HepG2 (cell line): ENCODE measurements at regions not wholly inside any gene's neighbourhood (a gene's known extent, or its start where the extent isn't known, plus 50 kb on each side); places are given as distances from the start of the nearest gene placed in this dataset.
A peak's percentile ranks its signal among the peaks of the same experiment; 100 is the strongest.

Experiments
- ATAC-seq: fragments of 200-7000 bp; cut with Tn5 transposase; 3 replicates; pipeline ENCODE4 v1.9.1; 2020; ENCODE audit warnings: mild to moderate bottlenecking, moderate library complexity
- BruUV-seq: library from RNA; stranded (reverse); fragments of 400-500 nt; replicated peaks from 2 replicates; lab custom pipeline; 2021; lab: Mats Ljungman, UMichigan
- CTCF ChIA-PET: fragments of 300-600 bp; formaldehyde crosslinking; extraction: SDS; loops from one replicate; lab custom pipeline; 2021; ENCODE audit warnings: low total read pairs, inconsistent platforms, low intra/inter-chr PET ratio; lab: Yijun Ruan, JAX
- POLR2A ChIA-PET: fragments of 350-600 bp; sonication (Branson Sonifier 250); formaldehyde crosslinking; loops from one replicate; lab custom pipeline; 2020; ENCODE audit warnings: antibody characterized with exemption, inconsistent platforms; lab: Yijun Ruan, JAX
- DNase-seq: peaks from one replicate; pipeline ENCODE4 v3.0.0-alpha.2; 2015; ENCODE audit warnings: low spot score
- FAIRE-seq: peaks from 3 replicates; lab custom pipeline; 2011; peaks lifted over from hg19 to GRCh38; lab: Jason Lieb, UNC
- H2AFZ ChIP-seq: one replicate; pipeline ENCODE4 v1.6.1; 2011; ENCODE audit warnings: low read length, inconsistent platforms
- H3K27ac ChIP-seq: fragments of 300-600 bp; 3 replicates; pipeline ENCODE4 v1.8.0; 2011; ENCODE audit warnings: mixed run types, mild to moderate bottlenecking, mixed read lengths, low read length, inconsistent platforms; ENCODE audit not compliant: insufficient read depth; ENCODE audit errors: extremely low read length
- H3K27me3 ChIP-seq, 2 experiments: fragments of 200-600 bp in 1 of 2; 2 replicates in 1 of 2; 3 replicates in 1 of 2; pipeline versions ENCODE4 v1.6.0 to v1.8.0; 2011; ENCODE audit warnings: low read length in 2 of 2, mild to moderate bottlenecking in 2 of 2, moderate library complexity in 2 of 2, inconsistent platforms in 1 of 2; ENCODE audit not compliant: insufficient read depth in 2 of 2, control insufficient read depth in 1 of 2
- H3K36me3 ChIP-seq, 2 experiments: fragments of 200-600 bp in 1 of 2; replicated peaks in 1 of 2; 2 replicates in 1 of 2; 3 replicates in 1 of 2; pipeline versions ENCODE4 v1.5.1 to v1.8.0; 2011; ENCODE audit warnings: low read length in 2 of 2, inconsistent platforms in 1 of 2; ENCODE audit not compliant: insufficient read depth in 2 of 2, control insufficient read depth in 1 of 2
- H3K4me1 ChIP-seq: 2 replicates; pipeline ENCODE4 v1.5.1; 2012; ENCODE audit warnings: low read length, inconsistent platforms; ENCODE audit not compliant: insufficient read depth
- H3K4me2 ChIP-seq: 2 replicates; pipeline ENCODE4 v1.6.0; 2011; ENCODE audit warnings: low read depth, low read length, inconsistent platforms
- H3K4me3 ChIP-seq, 3 experiments: fragments of 200-600 bp in 1 of 3; sonication (generic), shearing (Covaris generic) in 1 of 3; replicated peaks in 1 of 3; 2 replicates each; pipeline ENCODE4 v1.5.1; 2011 to 2016; ENCODE audit warnings: low read length in 3 of 3, inconsistent platforms in 2 of 3, low read depth in 2 of 3, mild to moderate bottlenecking in 2 of 3, control low read depth in 1 of 3, mixed read lengths in 1 of 3; ENCODE audit not compliant: insufficient read depth in 1 of 3
- H3K79me2 ChIP-seq: one replicate; pipeline ENCODE4 v1.6.1; 2011; ENCODE audit warnings: low read length, inconsistent platforms; ENCODE audit not compliant: insufficient read depth
- H3K9ac ChIP-seq: 2 replicates; pipeline ENCODE4 v1.6.0; 2011; ENCODE audit warnings: mild to moderate bottlenecking, low read depth, low read length, inconsistent platforms; ENCODE audit not compliant: insufficient read depth
- H3K9me3 ChIP-seq: 2 replicates; pipeline ENCODE4 v1.5.1; 2012; ENCODE audit warnings: mild to moderate bottlenecking, low read length
- H4K20me1 ChIP-seq: 2 replicates; pipeline ENCODE4 v1.6.0; 2011; ENCODE audit warnings: inconsistent platforms, mild to moderate bottlenecking, low read length, moderate library complexity; ENCODE audit not compliant: insufficient read depth
- BORCS8-MEF2B ChIP-seq: sonication (generic); formaldehyde crosslinking; IDR thresholded peaks from 2 replicates; pipeline ENCODE4 v1.8.0; 2022; ENCODE audit warnings: mild to moderate bottlenecking, missing genetic modification reagents
- CEBPG ChIP-seq: IDR thresholded peaks from 2 replicates; pipeline ENCODE4 v1.6.1; 2016
- GATA4 ChIP-seq: sonication (generic); IDR thresholded peaks from 2 replicates; pipeline ENCODE4 v1.6.1; 2016; ENCODE audit warnings: antibody characterized with exemption, low read depth, borderline replicate concordance
- HOXD1 ChIP-seq: sonication (generic); formaldehyde crosslinking; IDR thresholded peaks from 2 replicates; pipeline ENCODE4 v1.5.0; 2020; ENCODE audit warnings: missing genetic modification reagents
- KDM5B ChIP-seq: sonication (generic); formaldehyde crosslinking; IDR thresholded peaks from 2 replicates; pipeline ENCODE4 v1.4.0; 2020; ENCODE audit warnings: missing genetic modification reagents, mild to moderate bottlenecking, borderline replicate concordance
- ZNF446 ChIP-seq: sonication (generic); formaldehyde crosslinking; IDR thresholded peaks from 2 replicates; pipeline ENCODE4 v1.5.0; 2020; ENCODE audit warnings: mild to moderate bottlenecking, missing genetic modification reagents
- ZSCAN31 ChIP-seq: sonication (generic); formaldehyde crosslinking; IDR thresholded peaks from 2 replicates; pipeline ENCODE4 v1.5.0; 2020; ENCODE audit warnings: low read depth, mild to moderate bottlenecking, missing genetic modification reagents
- ZSCAN9 ChIP-seq: IDR thresholded peaks from 2 replicates; pipeline ENCODE4 v1.6.1; 2016; ENCODE audit warnings: borderline replicate concordance
- WGBS: methylation state at CpG from one replicate; pipeline ENCODE4 v1.1.6; 2017; ENCODE audit warnings: low lambda C conversion rate; 5-methylcytosine and 5-hydroxymethylcytosine counted together
- in situ Hi-C: cut with HindIII; loops from 2 replicates; pipeline ENCODE4 v1.10.0; 2017; ENCODE audit warnings: low pct_unique_long_range_greater_than_20kb; ENCODE audit not compliant: extremely low pct_ligation_motif_present
- intact Hi-C: fragments of 100-400 bp; cut with micrococcal nuclease; formaldehyde crosslinking; loops from one replicate; pipeline ENCODE4 v1.10.0; 2022; ENCODE audit not compliant: unreplicated experiment
- TF ChIP-seq, protein P1 (sequence below): fragments of 450-650 bp; IDR thresholded peaks from 2 replicates; pipeline ENCODE4 v1.6.1; 2016
- TF ChIP-seq, protein P2 (sequence below): IDR thresholded peaks from 2 replicates; pipeline ENCODE4 v1.6.1; 2016

DNA sequence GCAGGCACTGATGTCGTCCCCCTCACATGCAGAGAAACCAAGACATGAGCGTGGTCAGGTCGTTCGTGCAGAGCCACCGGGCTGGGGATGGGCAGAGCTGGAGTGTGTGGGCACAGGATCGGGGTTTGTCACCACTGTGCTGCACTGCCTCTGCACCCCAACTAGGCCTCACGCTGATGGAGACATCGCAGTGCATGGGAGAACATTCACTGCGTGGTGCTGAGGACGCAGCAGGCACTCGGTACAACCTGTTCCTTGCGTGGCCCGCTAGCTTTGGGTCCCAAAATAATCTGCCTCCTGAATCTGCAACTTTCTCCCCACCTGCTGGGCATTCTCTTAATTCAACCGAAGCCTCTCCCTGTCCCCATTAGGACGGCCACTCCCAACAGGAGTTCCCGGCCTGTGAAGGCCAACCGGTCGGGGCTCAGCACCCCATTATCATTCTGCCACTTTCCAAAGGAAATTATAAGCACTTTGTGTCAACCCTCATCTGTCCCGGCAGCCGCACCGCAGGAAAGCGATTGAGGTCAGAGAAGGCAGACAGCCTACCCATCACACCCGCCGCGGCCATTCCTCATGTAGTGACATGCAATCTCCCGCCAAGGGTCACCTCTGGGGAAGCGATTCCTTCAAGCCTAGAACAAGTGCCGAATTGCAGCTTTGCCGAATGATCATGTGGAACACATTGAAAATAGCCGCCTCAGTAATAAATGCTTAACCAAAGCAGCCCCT, 490.4 kb downstream of the MN1 start (continued):
- no peak for TF ChIP-seq BORCS8-MEF2B (CRISPR knock-in tag)

DNA sequence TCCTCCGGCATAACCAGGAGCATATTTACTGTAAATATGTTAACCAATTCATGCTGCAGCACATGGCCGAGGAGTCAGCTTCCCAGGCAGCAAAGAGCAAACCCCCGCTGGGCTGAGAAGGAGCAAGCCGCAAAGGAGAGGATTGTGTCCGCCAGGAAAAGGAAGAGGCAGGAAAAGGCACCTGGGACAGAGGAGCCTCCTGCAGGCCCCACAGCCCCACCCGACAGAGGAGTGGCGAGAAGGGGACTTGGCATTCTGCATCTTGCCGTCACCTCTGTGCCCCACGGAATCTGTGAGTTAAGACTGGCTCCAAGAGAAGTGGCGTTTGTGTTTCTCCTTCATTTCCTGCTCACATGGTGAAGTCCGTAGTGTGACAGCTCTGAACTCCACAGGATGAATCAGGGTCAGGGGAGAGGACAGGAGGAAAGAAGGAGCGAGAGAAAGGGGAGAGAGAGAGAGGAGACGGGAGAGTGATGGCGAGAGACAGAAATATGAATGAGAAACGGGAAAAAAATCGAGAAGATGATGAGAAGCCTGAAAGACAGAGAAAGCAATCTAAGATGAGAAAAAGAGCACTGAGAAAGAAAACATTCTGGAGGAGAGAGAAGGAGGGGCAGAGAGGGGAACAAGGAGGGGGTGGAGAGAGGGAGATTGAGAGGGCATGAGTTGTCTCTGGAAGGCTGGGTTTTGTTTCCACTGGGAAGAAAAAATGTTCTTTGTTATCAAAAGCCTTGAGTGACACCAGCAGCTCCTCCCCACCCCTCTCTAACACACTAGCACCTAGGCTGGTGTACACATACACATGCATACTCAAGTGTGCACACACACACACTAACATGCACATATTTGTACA, 489.6 kb downstream of the MN1 start:
- Histone ChIP-seq H3K27ac (no peak overlapping the region), H3K4me2 (no peak overlapping the region), H3K27me3 (no peaks in the 10 kb centered on the region; a peak in 1 of 5 replicates), H3K9me3 (no peaks in the 10 kb centered on the region; the same call in 1 of the 2 replicates), H3K36me3 (no peaks in the 10 kb centered on the region), H3K79me2 (no peaks in the 10 kb centered on the region), H4K20me1 (no peaks in the 10 kb centered on the region), H3K9ac (no peak overlapping the region), H3K4me1 (no peaks in the 10 kb centered on the region), H2AFZ (no peak overlapping the region), H3K4me3 (no peak overlapping the region)
- 26% methylated on average over 16 of the region's 16 CpGs for WGBS
- DNase-seq (no peak), ATAC-seq (no peak), FAIRE-seq (no peak)
- ChIA-PET POLR2A (no interaction called here), CTCF (no interaction called here)
- in situ Hi-C loops: no loop called here
- intact Hi-C loops: no loop called here
- BruUV-seq: no TSS peak
- no peak for TF ChIP-seq CEBPG (CRISPR knock-in tag)
- no peak for TF ChIP-seq ZSCAN31
- TF ChIP-seq KDM5B: no peak

DNA sequence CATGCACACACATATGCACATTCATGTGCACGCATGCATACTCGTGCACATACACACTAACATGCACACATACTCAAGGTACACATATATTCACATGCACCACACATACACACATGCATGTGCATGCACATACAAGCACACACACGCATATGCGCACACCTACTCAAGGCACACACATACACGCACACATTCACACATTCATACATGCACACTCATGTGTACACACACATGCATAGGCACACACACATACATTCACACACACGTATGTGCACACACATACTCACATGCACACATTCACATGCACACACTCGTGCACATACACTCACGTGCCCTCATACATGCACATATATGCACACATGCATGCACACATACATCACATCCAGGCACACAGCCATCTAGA, 489.0 kb downstream of the MN1 start:
- 46% methylated on average over 8 of the region's 8 CpGs for WGBS
- TF ChIP-seq, protein P1, sequence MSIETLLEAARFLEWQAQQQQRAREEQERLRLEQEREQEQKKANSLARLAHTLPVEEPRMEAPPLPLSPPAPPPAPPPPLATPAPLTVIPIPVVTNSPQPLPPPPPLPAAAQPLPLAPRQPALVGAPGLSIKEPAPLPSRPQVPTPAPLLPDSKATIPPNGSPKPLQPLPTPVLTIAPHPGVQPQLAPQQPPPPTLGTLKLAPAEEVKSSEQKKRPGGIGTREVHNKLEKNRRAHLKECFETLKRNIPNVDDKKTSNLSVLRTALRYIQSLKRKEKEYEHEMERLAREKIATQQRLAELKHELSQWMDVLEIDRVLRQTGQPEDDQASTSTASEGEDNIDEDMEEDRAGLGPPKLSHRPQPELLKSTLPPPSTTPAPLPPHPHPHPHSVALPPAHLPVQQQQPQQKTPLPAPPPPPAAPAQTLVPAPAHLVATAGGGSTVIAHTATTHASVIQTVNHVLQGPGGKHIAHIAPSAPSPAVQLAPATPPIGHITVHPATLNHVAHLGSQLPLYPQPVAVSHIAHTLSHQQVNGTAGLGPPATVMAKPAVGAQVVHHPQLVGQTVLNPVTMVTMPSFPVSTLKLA: peak; percentile 76
- TF ChIP-seq ZSCAN9 (CRISPR knock-in tag) (no peak), HOXD1 (CRISPR knock-in tag) (no peak), ZNF446 (CRISPR knock-in tag) (no peak), GATA4 (no peak)
- TF ChIP-seq, protein P2, sequence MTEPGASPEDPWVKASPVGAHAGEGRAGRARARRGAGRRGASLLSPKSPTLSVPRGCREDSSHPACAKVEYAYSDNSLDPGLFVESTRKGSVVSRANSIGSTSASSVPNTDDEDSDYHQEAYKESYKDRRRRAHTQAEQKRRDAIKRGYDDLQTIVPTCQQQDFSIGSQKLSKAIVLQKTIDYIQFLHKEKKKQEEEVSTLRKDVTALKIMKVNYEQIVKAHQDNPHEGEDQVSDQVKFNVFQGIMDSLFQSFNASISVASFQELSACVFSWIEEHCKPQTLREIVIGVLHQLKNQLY (CRISPR knock-in tag): no peak

More for the DNA sequence above, 489.0 kb downstream of the MN1 start:
- Histone ChIP-seq H4K20me1 (no peaks in the 10 kb centered on the region), H3K4me2 (no peak overlapping the region), H3K27ac (no peak overlapping the region), H3K9me3 (no peaks in the 10 kb centered on the region; the same call in 1 of the 2 replicates), H3K4me1 (no peaks in the 10 kb centered on the region), H3K4me3 (no peak overlapping the region), H3K9ac (no peak overlapping the region), H3K79me2 (no peaks in the 10 kb centered on the region), H3K36me3 (no peaks in the 10 kb centered on the region), H2AFZ (no peak overlapping the region), H3K27me3 (peaks cover 0 to 1% of the 10 kb centered on the region in 2 experiments; a peak in 2 of 5 replicates)
- FAIRE-seq (no peak), DNase-seq (no peak), ATAC-seq (no peak)
- POLR2A ChIA-PET: no interaction called here
- CTCF ChIA-PET: no interaction called here
- no TSS peak for BruUV-seq
- in situ Hi-C loops: no loop called here
- intact Hi-C loops: no loop called here
